ENCODE measurements at regions not wholly inside any gene's neighbourhood (a gene's known extent, or its start where the extent isn't known, plus 50 kb on each side); places are given as distances from the start of the nearest gene placed in this dataset.
A peak's percentile ranks its signal among the peaks of the same experiment; 100 is the strongest.

- no peak for DNase-seq (ENCODE audit: low read depth)
These were observed 66.6 kb upstream of the TAF11L2 start for GRCh38 chr5:17431272-17432050.

GRCh38 chr5:17432569-17432968 is 65.5 kb upstream of the TAF11L2 start:
- DNase-seq (ENCODE audit: low read depth) = no peak

- no peak for DNase-seq (ENCODE audit: low read depth)
These were observed 64.6 kb upstream of the TAF11L2 start for GRCh38 chr5:17433406-17433805.

GRCh38 chr5:17434982-17435381 is 63.0 kb upstream of the TAF11L2 start:
- no peak for DNase-seq (ENCODE audit: low read depth)

GRCh38 chr5:17436350-17436749 is 61.7 kb upstream of the TAF11L2 start:
- DNase-seq (ENCODE audit: low read depth) = peak; percentile 5

- DNase-seq (ENCODE audit: low read depth) = peak; percentile 8
These were observed 61.2 kb upstream of the TAF11L2 start for GRCh38 chr5:17436761-17437221.

- DNase-seq (ENCODE audit: low read depth) = no peak
These were observed 60.0 kb upstream of the TAF11L2 start for GRCh38 chr5:17438027-17438426.

GRCh38 chr5:17439956-17440355 is 58.1 kb upstream of the TAF11L2 start:
- no peak for DNase-seq (ENCODE audit: low read depth)

GRCh38 chr5:17440766-17441165 is 57.3 kb upstream of the TAF11L2 start:
- DNase-seq (ENCODE audit: low read depth) = no peak

- no peak for DNase-seq (ENCODE audit: low read depth)
These were observed 56.7 kb upstream of the TAF11L2 start for GRCh38 chr5:17441351-17441750.

- peak; percentile 43 for DNase-seq (ENCODE audit: low read depth)
These were observed 54.5 kb upstream of the TAF11L2 start for GRCh38 chr5:17443333-17444130.

- no peak for DNase-seq (ENCODE audit: low read depth)
These were observed 53.5 kb upstream of the TAF11L2 start for GRCh38 chr5:17444496-17444895.

- no peak for DNase-seq (ENCODE audit: low read depth)
These were observed 52.8 kb upstream of the TAF11L2 start for GRCh38 chr5:17445185-17445584.
